SK-N-SH treated with all-trans-retinoic acid at 6 μM for 48 hours (cell line): ENCODE measurements at regions not wholly inside any gene's neighbourhood (a gene's known extent, or its start where the extent isn't known, plus 50 kb on each side); places are given as distances from the start of the nearest gene placed in this dataset.

Experiments
- ARNTL ChIP-seq: fragments of 450-650 bp; formaldehyde crosslinking; IDR thresholded peaks from 2 replicates; pipeline ENCODE4 v1.5.0; 2020; ENCODE audit warnings: low read depth, mild to moderate bottlenecking, moderate library complexity, borderline replicate concordance
- CSDC2 ChIP-seq: fragments of 250-450 bp; sonication (Bioruptor Pico); IDR thresholded peaks from 2 replicates; pipeline ENCODE4 v1.5.0; 2020; ENCODE audit warnings: mild to moderate bottlenecking, moderate library complexity
- CSRNP3 ChIP-seq: fragments of 250-450 bp; sonication (Bioruptor Pico); IDR thresholded peaks from 2 replicates; pipeline ENCODE4 v1.5.1; 2021; ENCODE audit warnings: mild to moderate bottlenecking, moderate library complexity
- ISL1 ChIP-seq: fragments of 250-450 bp; sonication (Bioruptor Pico); IDR thresholded peaks from 2 replicates; pipeline ENCODE4 v2.1.2; 2022; ENCODE audit warnings: mild to moderate bottlenecking, moderate library complexity
- PPARA ChIP-seq: fragments of 250-450 bp; sonication (Bioruptor Pico); IDR thresholded peaks from 2 replicates; pipeline ENCODE4 v1.5.0; 2020; ENCODE audit warnings: mild to moderate bottlenecking, borderline replicate concordance
- SNAI2 ChIP-seq: fragments of 250-450 bp; sonication (Bioruptor Pico); IDR thresholded peaks from 2 replicates; pipeline ENCODE4 v1.5.0; 2020; ENCODE audit warnings: mild to moderate bottlenecking, moderate library complexity
- TCF4 ChIP-seq: fragments of 250-450 bp; sonication (Bioruptor Pico); IDR thresholded peaks from 2 replicates; pipeline ENCODE4 v1.8.0; 2021; ENCODE audit warnings: mild to moderate bottlenecking, moderate library complexity, borderline replicate concordance
- TOX ChIP-seq: fragments of 250-450 bp; sonication (Bioruptor Pico); IDR thresholded peaks from 2 replicates; pipeline ENCODE4 v1.8.0; 2021; ENCODE audit warnings: mild to moderate bottlenecking, moderate library complexity, borderline replicate concordance
- ZFP30 ChIP-seq: fragments of 450-650 bp; formaldehyde crosslinking; IDR thresholded peaks from 2 replicates; pipeline ENCODE4 v1.5.0; 2022; ENCODE audit warnings: mild to moderate bottlenecking, moderate library complexity
- ZNF70 ChIP-seq: fragments of 450-650 bp; formaldehyde crosslinking; IDR thresholded peaks from 2 replicates; pipeline ENCODE4 v1.5.0; 2020; ENCODE audit warnings: mild to moderate bottlenecking, moderate library complexity
- TF ChIP-seq, protein P1 (sequence below): fragments of 250-450 bp; sonication (Bioruptor Pico); IDR thresholded peaks from 2 replicates; pipeline ENCODE4 v1.8.0; 2020; ENCODE audit warnings: mild to moderate bottlenecking, moderate library complexity, borderline replicate concordance

DNA sequence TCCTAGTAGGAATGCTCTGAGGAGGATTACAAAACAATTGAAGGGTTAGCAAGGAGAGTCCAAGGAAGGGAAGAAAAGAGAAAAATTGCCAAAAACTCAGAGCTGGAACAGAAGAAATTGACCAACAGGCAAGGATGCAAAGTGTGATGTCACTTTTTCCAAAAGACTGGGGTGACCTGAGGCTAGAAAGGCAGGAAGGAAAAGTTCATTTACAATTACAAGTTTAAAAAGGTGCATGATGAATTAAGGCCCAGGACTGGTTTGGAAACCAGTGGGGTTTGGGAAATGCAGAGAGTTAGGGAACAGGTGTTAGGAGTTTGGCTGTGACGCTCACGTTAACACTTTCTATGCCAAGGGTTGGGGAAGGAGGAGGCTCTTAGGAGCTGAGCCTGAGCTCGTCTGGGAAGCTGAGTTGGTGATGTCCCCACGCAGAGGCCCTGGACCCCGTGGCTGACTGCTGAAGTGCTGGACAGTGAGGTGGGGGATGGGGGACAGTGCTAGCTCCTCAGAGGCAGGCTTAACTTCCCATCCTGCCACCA lies 92.6 kb upstream of the PODXL start:
- TF ChIP-seq ZNF70 (CRISPR knock-in tag) (no peak), SNAI2 (CRISPR knock-in tag) (no peak), TCF4 (no peak), CSRNP3 (CRISPR knock-in tag) (no peak), PPARA (no peak), ZFP30 (CRISPR knock-in tag) (no peak), ISL1 (CRISPR knock-in tag) (no peak), TOX (no peak), ARNTL (no peak), CSDC2 (CRISPR knock-in tag) (no peak)
- TF ChIP-seq, protein P1, sequence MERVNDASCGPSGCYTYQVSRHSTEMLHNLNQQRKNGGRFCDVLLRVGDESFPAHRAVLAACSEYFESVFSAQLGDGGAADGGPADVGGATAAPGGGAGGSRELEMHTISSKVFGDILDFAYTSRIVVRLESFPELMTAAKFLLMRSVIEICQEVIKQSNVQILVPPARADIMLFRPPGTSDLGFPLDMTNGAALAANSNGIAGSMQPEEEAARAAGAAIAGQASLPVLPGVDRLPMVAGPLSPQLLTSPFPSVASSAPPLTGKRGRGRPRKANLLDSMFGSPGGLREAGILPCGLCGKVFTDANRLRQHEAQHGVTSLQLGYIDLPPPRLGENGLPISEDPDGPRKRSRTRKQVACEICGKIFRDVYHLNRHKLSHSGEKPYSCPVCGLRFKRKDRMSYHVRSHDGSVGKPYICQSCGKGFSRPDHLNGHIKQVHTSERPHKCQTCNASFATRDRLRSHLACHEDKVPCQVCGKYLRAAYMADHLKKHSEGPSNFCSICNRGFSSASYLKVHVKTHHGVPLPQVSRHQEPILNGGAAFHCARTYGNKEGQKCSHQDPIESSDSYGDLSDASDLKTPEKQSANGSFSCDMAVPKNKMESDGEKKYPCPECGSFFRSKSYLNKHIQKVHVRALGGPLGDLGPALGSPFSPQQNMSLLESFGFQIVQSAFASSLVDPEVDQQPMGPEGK (CRISPR knock-in tag): no peak
